Thyroid gland (tissue), 4 donors: ENCODE measurements at regions not wholly inside any gene's neighbourhood (a gene's known extent, or its start where the extent isn't known, plus 50 kb on each side); places are given as distances from the start of the nearest gene placed in this dataset.

Experiments
- DNase-seq, 2 donors: peaks; one replicate each; pipeline ENCODE4 v3.0.0-alpha.2; 2019
- H3K27ac ChIP-seq, 3 donors: fragments of 200-600 bp; sonication (generic); 1 replicate in 2 of 3; 2 replicates in 1 of 3; pipeline ENCODE4 v1.5.1; 2016 to 2019; ENCODE audit warnings: mild to moderate bottlenecking in 1 of 3, moderate library complexity in 1 of 3
- H3K27me3 ChIP-seq: fragments of 200-600 bp; sonication (generic); one replicate; pipeline ENCODE4 v1.5.1; 2019
- H3K36me3 ChIP-seq, 2 donors: fragments of 200-600 bp; sonication (generic); one replicate each; pipeline ENCODE4 v1.5.1; 2016 to 2019
- H3K4me1 ChIP-seq, 2 donors: fragments of 200-600 bp; sonication (generic); one replicate each; pipeline ENCODE4 v1.5.1; 2017 to 2019
- H3K4me3 ChIP-seq, 3 donors: fragments of 200-600 bp; sonication (generic); replicated peaks in 1 of 3; 1 replicate in 2 of 3; 2 replicates in 1 of 3; pipeline ENCODE4 v1.5.1; 2016; ENCODE audit warnings: mild to moderate bottlenecking in 1 of 3
- H3K9me3 ChIP-seq: fragments of 200-600 bp; sonication (generic); one replicate; pipeline ENCODE4 v1.5.1; 2017
- CTCF ChIP-seq, 6 experiments: fragments of 200-600 bp in 3 of 6; fragments of 450-650 bp in 3 of 6; sonication (generic) in 3 of 6; IDR thresholded peaks; one replicate each; pipeline ENCODE4 v1.5.1; 2016 to 2019; ENCODE audit warnings: antibody characterized with exemption in 6 of 6, mild to moderate bottlenecking in 2 of 6, inconsistent platforms in 1 of 6, moderate library complexity in 1 of 6
- POLR2A ChIP-seq, 2 donors: fragments of 450-650 bp; IDR thresholded peaks; one replicate each; pipeline ENCODE4 v1.6.1; 2017; ENCODE audit warnings: antibody characterized with exemption in 2 of 2, mild to moderate bottlenecking in 2 of 2, moderate library complexity in 1 of 2
- WGBS, 2 donors: methylation state at CpG; one replicate each; pipeline ENCODE4 v1.1.5; 2017; 5-methylcytosine and 5-hydroxymethylcytosine counted together
- intact Hi-C: fragments of 100-400 bp; cut with DNase I; formaldehyde crosslinking; loops from one replicate; pipeline ENCODE4 v1.15.1; 2023

- TF ChIP-seq CTCF (IDR thresholded peaks at IDR 0.05) (peak in 5 of 6 experiments; percentile 36 to 61 (median 55)), POLR2A (IDR thresholded peaks at IDR 0.05) (no peak)
- Histone ChIP-seq H3K4me1 (no peaks in the 10 kb centered on the region), H3K9me3 (no peaks in the 10 kb centered on the region), H3K27me3 (no peaks in the 10 kb centered on the region), H3K4me3 (no peak overlapping the region), H3K27ac (no peak overlapping the region), H3K36me3 (no peaks in the 10 kb centered on the region)
- intact Hi-C loops = loop anchor here (5.0 kb wide), 1 partner anchor 310 kb away; no protein-coding TSS in a partner anchor
- 35 to 40% methylated on average over 5 of the region's 5 CpGs for WGBS, 2 donors
- no peak for DNase-seq
Observed at GRCh38 chr11:88231894-88232482, 56.7 kb upstream of the RAB38 start.

GRCh38 chr11:88229303-88229702 is 54.1 kb upstream of the RAB38 start:
- Histone ChIP-seq H3K27ac (no peak overlapping the region), H3K27me3 (no peaks in the 10 kb centered on the region), H3K9me3 (no peaks in the 10 kb centered on the region), H3K4me1 (no peaks in the 10 kb centered on the region), H3K36me3 (no peaks in the 10 kb centered on the region), H3K4me3 (no peak overlapping the region)
- intact Hi-C loops = no loop called here
- DNase-seq = no peak
- TF ChIP-seq POLR2A (IDR thresholded peaks at IDR 0.05) (no peak), CTCF (IDR thresholded peaks at IDR 0.05) (no peak)
